Suppressor macrophage (primary cell): ENCODE measurements at regions not wholly inside any gene's neighbourhood (a gene's known extent, or its start where the extent isn't known, plus 50 kb on each side); places are given as distances from the start of the nearest gene placed in this dataset.

Experiments
- DNase-seq, 4 experiments: peaks; one replicate each; pipeline ENCODE4 v3.0.0-alpha.2; 2020 to 2022

DNA sequence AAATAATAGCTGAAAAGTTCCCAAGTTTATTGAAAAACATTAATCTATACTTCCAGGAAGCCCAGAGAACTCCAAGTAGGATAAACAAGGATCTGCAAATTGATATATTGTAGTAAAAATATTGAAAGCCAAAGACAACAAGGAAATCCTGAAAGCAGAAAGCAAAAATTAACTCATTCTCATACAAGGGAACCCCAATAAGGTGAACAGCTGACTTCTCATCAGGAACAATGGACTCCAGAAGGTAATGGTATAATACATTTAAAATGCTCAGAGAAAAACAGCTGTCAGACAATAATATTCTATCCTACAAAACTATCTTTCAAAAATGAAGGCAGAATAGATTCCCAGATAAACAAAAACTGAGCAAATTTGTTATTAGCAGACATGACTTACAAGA, 138.1 kb upstream of the BMP4 start:
- no peak for DNase-seq

DNA sequence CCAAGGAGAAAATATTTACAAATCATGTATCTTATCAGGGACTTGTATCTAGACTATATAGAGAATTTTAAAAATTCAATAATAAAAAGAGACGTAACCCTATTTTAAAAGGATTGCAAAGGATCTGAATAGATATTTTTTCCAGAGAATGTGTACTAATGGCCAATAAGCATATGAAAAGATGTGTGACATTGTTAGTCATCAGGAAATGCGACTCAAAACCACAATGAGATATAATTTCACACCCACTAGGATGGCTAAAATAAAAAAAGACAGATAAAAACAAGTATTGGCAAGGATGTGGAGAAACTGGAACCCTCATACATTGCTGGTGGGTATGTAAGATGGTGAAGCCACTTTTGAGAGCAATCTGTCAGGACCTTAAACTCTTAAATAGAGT, 141.9 kb upstream of the BMP4 start:
- no peak for DNase-seq

DNA sequence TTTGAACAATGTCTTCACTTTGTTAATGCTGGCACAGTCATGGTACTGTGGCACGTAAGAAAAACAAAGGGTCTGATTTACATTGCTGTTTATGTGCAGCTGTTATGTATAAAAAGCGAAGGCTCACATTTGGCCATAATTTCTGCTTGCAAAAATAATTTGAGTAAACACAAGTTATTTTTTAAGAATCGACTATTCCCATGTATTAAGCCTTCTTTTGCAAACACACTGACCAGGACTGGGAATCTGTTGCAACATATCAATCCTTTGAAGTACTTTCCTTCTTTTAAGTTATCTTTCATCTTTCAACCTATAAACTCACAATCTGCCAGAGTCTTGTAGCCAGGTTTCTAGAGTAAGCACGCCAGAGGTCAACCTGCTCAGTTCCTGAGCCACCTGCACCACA, 145.4 kb upstream of the BMP4 start:
- DNase-seq, result no peak

DNA sequence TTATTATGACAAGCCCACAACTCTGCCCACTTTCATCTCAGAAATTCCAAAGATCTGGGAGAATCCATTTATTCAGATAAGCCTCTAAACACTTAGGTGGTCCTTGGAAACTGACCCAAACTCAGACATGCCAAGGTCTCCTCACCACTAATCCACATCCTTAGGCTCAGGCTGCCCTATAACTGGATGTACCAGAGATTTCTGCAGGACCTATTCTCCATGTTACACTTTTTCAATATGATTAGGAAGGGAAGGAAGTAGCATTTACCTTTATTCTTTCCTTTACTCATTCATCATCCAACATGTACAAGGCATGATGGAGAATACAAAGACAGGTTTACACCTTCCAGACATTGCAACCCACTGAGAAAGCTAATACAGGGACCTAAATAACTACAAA, 145.9 kb upstream of the BMP4 start:
- DNase-seq, result no peak

DNA sequence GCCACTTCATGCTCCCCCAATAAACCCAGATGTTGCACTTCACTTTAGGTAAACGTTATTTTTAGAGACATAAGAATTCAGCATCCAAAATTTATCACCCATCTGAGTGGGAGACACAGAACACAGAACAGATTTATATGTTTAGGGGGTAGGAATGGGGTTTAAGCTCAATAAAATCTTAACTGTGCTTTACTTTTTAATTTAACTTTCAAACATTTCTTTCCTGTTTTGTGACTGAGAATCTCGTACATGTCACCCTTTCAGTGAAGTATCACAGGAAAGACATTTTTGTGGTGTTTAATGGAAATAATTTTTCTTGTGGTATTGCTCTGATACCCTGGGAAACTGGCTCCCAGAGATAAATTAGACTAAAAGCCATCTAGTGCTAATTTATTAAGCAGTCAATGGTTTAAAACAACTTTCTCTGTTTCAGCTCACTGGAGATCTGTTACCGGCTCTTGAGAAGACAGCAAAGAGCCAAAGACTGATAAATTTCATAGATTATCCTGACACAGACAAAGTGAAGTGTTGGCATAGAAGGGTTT, 148.0 kb upstream of the BMP4 start:
- no peak for DNase-seq

DNA sequence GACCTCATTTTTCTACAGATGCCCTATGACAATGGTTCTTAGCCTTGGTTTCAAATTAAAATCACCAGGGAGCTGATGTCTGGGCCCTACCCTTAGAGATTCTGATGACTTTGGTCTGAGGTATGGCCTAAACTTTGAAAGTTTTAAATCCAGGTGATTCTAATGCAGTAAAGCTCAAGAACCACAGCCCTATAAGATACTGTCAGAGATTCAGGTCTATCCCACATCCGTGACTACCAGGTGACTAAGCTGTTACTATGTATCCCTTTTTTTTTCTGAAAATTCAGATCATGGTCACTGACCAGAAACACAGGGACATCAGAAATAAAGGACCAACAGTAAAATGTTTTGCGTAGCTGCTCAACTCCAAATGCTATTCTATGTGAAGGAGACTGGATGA, 148.8 kb upstream of the BMP4 start:
- DNase-seq, result no peak

DNA sequence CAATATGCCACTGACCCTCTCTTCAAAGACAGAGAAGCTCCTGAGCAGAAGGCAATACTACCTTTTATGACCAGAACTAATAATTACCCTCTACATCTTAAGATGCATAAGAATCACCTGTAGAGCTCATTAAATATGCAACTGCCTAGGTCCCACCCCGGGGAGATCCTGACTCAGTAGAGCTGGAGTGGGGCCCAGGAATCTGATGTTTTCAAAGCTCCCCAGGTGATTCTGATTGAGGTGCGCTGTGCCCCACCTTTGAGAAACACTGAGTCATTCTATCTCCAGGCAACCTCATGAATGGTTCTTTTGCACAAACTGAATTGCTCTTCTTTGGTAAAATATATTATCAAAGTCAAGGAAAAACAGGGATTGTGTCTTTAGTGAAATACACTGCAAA, 149.3 kb upstream of the BMP4 start:
- DNase-seq, result no peak

DNA sequence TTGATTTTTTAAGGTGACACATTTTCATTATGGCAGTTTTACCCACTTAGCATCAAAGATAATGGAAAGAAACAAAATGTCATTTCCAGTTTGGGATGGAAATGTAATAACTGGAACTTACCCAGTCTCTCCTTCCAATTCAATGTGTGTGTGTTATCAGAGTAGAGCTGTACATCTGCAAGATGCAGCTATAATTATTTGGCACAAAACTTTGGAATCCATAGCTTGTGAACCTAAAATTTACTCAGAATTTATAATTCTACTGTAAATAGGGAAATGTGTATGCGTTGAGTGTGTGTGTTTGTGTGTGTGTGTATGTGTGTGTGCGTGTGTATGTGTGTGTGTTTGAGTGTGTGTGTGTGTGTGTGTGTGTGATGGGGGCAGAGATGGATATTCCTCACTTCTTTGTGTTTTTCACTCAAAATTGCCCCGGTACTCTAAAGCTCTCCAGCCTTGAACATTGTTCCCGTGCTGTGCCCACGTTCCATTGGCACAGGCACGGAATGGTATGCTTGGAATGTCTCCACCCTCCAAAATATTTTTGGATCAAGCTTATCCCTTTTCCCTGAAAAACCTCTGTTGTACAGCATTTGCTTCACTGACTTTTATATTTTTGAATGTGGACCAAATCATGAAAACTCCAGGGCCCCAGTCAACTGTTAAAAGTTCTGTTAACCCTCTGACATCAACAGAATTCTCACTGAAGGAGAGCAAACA, 150.2 kb upstream of the BMP4 start:
- DNase-seq, result no peak

DNA sequence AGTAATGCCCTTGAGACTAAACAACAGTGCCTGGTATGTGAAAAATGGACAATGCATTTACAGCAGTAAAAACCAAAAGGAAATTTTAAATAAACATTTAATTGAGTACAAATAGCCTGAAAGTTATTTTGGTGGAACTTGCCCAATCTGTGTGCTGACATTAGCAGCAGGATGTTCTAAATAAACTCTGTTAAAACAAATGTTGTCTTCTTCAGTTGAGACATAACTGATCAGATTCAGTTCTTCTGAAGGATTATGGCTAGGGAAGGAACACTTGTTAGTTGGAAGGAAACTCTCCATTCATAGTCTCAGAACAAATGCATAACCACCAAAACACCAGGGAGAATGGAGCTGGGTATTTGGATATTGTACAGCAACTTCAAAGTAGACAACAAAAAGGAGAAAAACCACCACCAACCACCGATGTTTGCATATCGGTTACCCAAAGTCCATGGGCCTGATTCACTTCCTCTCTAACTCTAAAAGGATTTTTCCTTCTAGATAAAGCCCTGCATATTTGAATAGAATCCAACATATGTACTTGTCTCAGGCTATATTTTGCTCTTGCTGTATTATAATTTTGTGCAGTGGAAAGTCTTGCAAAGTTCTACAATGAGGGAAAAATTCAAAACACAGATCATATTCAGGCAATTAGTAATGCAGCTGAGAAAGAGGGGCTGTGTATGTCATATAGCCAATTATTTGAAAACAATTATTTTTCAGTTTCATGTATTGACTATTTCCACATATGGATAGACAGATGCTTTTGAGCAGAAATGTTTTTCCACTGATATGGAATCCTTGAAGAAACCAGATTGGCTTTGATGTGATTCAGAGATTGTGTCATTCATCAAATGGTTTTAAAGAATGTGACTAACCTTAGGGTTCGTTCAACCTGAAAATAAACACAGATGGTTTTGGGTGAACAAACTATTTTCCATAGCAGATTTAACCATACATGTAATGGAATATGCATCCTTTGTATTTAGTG, 152.2 kb upstream of the BMP4 start:
- no peak for DNase-seq

DNA sequence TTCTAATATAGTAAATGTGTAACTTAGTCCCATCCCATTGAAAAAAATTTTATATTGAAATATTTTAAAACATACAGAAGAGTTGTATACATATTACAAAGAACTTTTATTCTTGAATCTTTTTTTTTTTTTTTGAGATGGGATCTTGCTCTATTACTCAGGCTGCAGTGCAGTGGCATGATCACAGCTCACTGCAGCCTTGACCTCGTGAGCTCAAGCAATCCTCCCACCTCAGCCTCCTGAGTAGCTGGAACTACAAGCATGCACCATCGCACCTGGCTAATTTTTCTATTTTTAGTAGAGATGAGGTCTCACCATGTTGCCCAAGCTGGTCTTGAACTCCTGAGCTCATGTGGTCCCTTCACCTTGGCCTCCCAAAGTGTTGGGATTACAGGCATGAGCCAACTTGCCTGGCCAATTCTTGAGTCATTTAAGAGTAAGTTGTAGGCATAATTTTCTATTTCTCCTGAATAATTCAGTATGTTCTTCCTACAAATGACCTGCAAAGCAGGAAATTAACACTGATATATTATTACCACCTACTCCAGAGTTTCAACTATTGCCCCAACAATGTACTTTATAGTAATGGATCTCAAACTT, 153.0 kb upstream of the BMP4 start:
- DNase-seq, result no peak

DNA sequence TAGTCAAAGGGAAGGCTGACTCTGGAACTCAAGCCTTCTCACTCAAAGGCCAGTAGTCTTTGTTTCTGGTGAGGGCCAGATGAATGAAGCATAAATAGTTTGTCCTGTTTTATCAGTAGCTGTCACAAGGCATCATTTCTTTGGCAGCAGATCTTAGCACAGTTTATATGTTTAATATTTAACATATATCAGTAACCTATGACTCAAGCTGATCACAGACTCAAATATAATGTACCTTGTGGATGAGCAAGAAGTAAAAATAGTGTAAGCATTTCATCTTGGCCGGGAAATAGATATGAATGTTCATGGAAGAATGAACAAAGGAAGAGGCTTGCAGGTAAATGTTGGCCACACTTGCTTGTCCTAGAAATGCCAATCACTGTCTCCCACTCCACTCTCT, 158.3 kb upstream of the BMP4 start:
- DNase-seq, result no peak

DNA sequence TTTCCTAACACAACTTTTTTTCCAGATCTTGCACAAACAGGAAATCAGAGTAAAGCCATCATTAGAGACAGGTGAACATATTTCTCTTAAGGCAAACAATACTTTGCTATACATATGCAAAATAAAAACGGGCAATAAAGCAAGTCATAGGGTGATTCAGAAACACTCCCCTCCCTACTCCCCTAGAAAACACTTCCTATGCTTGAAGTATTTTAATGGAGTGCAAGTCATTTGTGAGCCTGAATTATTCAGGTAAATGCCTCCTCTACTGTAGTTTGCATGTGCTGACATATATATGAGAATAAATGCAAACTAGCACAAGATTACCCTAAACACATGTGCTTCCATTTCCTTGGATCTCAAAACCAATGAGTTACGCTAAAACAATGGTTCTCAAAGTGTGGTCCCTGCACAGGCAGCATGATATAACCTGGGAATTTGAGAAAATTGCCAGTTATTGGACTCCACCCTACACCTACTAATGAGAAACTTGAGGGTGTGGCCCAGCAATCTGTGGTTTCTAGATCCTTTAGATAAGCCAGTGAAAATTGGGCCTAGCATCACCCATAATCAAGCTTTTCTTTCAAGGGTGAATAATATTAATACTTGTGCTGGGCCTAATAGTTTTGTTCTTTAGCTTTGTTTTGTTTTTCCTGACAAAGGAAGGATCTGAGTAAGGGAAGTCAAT, 159.7 kb upstream of the BMP4 start:
- no peak for DNase-seq

DNA sequence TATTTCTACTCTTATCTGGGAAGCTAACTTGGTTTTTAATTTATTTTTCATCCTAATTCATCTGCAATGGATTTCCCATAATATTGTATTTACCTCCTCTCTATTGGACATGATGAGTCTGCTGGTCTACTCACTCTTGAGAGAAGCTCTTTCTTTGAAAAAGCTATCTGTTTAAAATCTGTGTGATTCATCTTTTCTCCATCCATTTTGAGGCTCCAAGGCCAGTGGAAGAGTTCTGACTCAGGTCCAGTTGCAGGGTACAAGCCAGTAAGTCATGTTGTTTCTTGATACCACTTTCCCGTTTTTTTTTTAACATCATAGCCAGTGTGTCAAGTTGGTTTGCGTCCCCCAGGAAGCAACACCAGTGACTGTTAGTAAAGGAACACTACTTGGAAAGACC, 160.3 kb upstream of the BMP4 start:
- DNase-seq, result no peak

DNA sequence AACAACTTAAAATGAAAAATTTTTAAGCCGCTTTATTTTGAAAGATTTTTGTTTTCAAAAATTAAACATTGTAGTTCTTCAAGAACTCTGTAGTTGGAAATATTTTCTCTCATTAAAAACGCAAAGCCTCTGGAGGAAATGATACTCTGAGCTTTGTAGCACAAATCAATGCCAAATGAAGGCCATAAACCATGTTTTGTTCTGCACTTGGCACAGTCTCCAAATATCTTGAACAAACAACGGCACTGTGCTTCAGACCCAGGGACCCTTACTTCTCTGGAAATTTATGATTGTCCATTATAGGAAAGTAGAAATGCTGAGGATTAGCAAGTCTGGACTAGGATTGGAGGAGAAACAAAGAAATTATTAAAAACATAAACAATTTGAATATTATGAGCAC, 160.8 kb upstream of the BMP4 start:
- no peak for DNase-seq

DNA sequence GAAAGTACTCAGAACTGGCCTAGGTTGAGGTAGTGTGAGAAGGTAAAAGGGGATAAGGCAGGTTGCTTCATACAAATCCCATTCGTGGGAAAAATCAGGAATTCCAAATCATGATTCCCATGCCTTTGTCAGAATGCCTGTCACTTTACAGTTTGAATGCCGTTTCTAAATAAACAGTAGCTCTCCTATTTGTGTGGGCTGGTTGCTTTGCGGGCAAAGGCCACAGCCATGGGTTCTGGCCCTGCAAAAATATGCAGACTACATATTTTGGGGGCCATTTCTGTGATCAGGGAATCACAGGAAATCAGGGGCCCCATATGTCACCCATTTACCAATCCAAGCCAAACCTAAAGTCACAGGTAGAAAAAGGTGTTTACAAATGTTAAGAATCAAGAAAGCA, 161.3 kb upstream of the BMP4 start:
- no peak for DNase-seq

DNA sequence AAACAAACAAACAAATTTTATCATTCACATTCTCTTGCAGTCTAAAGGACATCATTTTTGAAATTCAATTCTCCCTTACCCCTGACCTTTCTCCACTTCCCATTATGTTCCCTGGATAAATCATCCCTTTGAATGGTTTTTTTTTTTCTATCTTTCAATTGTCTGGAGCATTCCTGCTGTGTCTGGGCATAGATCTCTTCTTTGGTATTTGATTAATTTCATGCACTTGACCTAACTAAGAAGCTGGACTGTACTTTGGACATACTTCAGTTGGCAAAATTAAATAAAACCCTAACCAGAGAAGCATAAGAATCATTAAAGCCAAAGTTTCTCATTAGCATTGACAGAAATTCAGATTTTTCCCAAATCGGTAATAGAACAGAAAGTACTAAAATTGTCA, 163.6 kb upstream of the BMP4 start:
- DNase-seq, result no peak

DNA sequence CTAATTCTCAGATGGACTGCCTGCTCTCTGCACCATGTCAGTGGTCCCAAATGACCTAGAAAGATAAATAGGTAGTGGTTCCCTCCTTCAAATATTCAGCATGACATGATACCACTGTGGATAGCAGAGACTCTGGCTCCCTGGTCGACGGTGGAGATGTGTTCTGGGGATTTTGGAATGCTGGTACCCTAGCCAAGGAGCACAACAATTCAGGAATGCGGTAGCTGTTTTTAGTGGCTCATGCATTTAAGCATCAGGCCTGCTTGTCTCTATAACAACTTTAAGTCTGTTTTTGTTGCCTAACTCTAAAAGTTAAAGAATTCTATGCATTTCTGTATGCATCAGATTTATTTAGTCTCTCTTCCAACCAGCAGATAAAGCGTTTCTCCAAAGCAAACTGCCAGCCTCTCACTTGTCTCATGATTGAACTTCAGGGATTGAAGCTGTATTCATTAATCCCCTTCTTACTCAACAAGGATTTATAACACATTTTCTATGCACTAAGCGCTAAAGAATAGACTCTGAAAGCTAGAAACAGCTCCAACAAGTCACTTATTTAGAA, 164.9 kb upstream of the BMP4 start:
- DNase-seq, result no peak

DNA sequence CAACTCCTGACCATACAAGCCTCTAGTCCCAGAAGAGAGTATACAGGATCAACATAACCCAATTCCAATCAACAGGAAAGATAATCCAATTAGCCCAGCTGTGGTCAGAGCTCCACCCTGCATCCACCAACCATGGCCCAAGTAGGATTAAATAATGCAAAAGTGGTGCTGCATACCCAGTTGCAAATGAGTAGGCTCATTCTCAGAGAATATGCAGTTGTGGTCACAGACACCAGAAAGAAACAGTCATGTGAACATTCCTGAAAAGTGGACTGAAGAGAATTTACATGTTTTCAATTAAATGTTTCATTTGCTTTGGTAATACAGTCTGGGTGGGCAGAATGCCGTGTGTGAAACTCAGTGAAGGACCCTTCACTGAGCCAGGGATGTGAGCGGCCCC, 167.2 kb upstream of the BMP4 start:
- DNase-seq, result no peak

DNA sequence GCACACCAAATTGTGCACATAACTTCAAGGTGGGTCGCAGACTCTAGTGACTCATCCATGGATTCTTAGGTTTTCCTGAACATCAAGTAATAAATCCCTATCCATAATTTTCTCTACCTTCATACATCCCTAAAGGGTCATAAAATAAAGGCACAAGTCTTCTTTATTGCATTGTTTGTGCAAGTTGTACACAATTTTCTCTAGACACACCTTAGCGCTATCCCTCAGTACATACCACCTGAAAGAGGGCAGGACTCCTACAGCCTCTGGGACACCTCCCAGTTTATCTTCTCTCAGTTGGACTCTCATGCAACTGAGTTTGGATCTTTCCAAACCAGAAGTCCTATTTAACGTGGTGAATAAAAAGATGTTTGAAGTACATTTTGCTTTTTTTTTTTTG, 168.5 kb upstream of the BMP4 start:
- no peak for DNase-seq

DNA sequence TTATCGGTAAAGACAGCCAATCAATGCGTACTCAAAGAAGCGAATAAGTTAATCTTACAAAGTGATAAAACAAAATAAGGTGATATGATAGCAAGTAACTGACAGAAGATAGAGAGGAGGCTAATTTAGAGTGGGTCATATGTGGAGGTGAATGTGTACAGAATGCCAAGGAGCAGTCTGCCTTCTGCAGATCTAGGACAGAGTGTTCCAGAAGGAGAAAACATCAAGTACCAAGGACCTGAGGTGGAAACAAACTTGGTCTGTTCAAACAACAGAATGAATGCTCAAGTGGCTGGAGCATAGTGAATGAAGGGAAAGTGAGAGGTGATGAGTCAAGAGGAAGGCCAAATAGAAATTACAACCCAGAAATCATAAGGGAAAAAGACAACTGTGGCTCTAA, 170.3 kb upstream of the BMP4 start:
- no peak for DNase-seq

DNA sequence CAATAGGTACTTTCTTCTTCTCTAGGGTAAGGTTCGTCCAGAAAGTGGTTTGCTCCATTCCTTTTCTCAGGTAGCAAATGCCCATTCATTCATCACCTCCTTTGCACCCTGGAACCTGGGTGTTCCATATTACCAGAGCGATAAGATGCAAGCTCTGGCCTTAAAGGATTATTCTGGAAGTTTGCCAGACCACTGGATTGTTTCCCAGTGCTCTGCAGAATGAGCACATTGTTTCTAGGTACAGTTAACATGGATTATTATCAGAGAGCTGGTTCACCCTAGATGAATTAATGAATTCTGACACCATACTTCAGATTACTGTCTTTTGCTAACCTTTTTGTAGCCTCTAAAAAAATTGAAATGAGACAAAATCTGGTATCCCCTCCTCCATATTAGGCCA, 170.9 kb upstream of the BMP4 start:
- DNase-seq, result no peak

DNA sequence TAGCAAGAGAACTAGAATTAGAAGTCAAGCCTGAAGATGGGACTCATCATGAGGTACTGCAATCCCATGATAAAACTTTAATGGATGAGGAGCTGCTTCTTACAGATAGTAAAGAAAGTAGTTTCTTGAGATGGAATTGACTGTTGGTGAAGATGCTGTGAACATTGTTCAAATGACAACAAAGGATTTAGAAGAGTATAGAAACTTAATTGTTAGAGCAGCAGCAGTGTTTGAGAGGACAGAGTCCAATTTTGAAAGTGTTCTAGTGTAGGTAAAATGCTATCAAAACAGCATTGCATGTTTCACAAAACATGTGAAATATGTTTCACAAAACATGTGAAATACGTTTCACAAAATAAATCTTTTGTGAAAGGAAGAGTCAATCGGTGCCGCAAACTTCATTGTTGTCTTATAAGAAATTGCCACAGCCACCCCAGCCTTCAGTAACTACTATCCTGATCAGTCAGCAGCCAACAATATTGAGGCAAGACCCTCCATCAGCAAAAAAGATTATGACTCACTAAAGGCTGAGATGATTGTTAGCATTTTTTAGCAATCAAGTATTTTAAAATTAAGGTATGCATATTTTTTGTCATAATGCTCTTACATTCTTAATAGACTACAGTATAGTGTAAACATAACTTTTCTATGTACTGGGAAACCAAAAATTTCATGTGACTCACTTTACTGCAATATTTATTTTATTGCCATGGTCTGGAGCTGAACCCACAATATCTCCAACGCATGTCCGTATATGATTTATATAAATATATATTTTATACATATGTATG, 173.4 kb upstream of the BMP4 start:
- DNase-seq, result no peak
